ENCODE measurements at regions not wholly inside any gene's neighbourhood (a gene's known extent, or its start where the extent isn't known, plus 50 kb on each side); places are given as distances from the start of the nearest gene placed in this dataset.
"Not testable (repeated sequence)": the region's sequence is repeated elsewhere in the genome, so short reads cannot be mapped to it uniquely, and the experiment has no call there.

GRCh38 chr6:112960130-112960529 is 613.0 kb downstream of the RFPL4B start:
- not testable (repeated sequence) for H3K4me3 Mint-ChIP-seq; H3K27me3 Mint-ChIP-seq; H3K36me3 Mint-ChIP-seq (ENCODE audit: low read depth); H3K4me1 Mint-ChIP-seq (ENCODE audit: low read depth); DNase-seq; H3K27ac Mint-ChIP-seq
- peaks cover 13% of the 10 kb centered on the region for H3K9me3 Mint-ChIP-seq

- no peak overlapping the region for H3K27ac Mint-ChIP-seq
- no peaks in the 10 kb centered on the region for H3K4me1 Mint-ChIP-seq (ENCODE audit: low read depth)
- H3K27me3 Mint-ChIP-seq = no peaks in the 10 kb centered on the region
- H3K36me3 Mint-ChIP-seq (ENCODE audit: low read depth) = no peaks in the 10 kb centered on the region
- H3K4me3 Mint-ChIP-seq = no peak overlapping the region
- DNase-seq = no peak
- peaks cover 16% of the 10 kb centered on the region for H3K9me3 Mint-ChIP-seq
Observed at GRCh38 chr6:112967974-112968373, 620.8 kb downstream of the RFPL4B start.

- no peak overlapping the region for H3K27ac Mint-ChIP-seq
- H3K4me1 Mint-ChIP-seq (ENCODE audit: low read depth) = no peaks in the 10 kb centered on the region
- no peak overlapping the region for H3K4me3 Mint-ChIP-seq
- H3K36me3 Mint-ChIP-seq (ENCODE audit: low read depth) = no peaks in the 10 kb centered on the region
- DNase-seq = no peak
- no peaks in the 10 kb centered on the region for H3K27me3 Mint-ChIP-seq
- peaks cover 24% of the 10 kb centered on the region for H3K9me3 Mint-ChIP-seq
Observed at GRCh38 chr6:112971651-112972050, 624.5 kb downstream of the RFPL4B start.

GRCh38 chr6:112974931-112975330 is 627.8 kb downstream of the RFPL4B start:
- not testable (repeated sequence) for H3K27ac Mint-ChIP-seq; DNase-seq; H3K4me1 Mint-ChIP-seq (ENCODE audit: low read depth); H3K27me3 Mint-ChIP-seq; H3K36me3 Mint-ChIP-seq (ENCODE audit: low read depth); H3K4me3 Mint-ChIP-seq
- peaks cover 15% of the 10 kb centered on the region for H3K9me3 Mint-ChIP-seq

DNA sequence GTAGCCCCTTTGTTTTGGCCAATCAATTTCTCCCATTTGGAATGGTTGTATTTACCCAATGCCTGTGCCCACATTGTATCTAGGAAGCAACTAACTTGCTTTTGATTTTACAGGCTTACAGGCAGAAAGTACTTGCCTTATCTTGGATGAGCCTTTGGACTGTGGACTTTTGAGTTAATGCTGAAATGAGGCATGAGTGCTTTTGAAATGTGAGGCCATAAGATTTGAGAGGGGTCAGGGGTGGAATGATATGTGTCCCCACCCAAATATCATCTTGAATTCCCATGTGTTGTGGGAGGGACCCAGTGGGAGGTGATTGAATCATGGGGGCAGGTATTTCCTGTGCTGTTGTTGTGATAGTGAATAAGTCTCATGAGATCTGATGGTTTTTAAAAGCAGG is 629.4 kb downstream of the RFPL4B start:
- not testable (repeated sequence) for H3K4me1 Mint-ChIP-seq (ENCODE audit: low read depth); H3K4me3 Mint-ChIP-seq; H3K27me3 Mint-ChIP-seq; H3K36me3 Mint-ChIP-seq (ENCODE audit: low read depth); H3K27ac Mint-ChIP-seq; DNase-seq
- H3K9me3 Mint-ChIP-seq = peaks cover 13% of the 10 kb centered on the region

GRCh38 chr6:112979830-112980229 is 632.7 kb downstream of the RFPL4B start:
- Mint-ChIP-seq H3K27me3 (no peaks in the 10 kb centered on the region), H3K9me3 (peaks cover 6% of the 10 kb centered on the region), H3K36me3 (ENCODE audit: low read depth) (no peaks in the 10 kb centered on the region), H3K27ac (no peak overlapping the region), H3K4me1 (ENCODE audit: low read depth) (no peaks in the 10 kb centered on the region), H3K4me3 (no peak overlapping the region)
- DNase-seq = no peak

- Mint-ChIP-seq H3K9me3 (no peaks in the 10 kb centered on the region), H3K27me3 (no peaks in the 10 kb centered on the region), H3K4me3 (no peak overlapping the region), H3K27ac (no peak overlapping the region), H3K36me3 (ENCODE audit: low read depth) (no peaks in the 10 kb centered on the region), H3K4me1 (ENCODE audit: low read depth) (no peaks in the 10 kb centered on the region)
- no peak for DNase-seq
Observed at GRCh38 chr6:112980676-112981075, 633.5 kb downstream of the RFPL4B start.

DNA sequence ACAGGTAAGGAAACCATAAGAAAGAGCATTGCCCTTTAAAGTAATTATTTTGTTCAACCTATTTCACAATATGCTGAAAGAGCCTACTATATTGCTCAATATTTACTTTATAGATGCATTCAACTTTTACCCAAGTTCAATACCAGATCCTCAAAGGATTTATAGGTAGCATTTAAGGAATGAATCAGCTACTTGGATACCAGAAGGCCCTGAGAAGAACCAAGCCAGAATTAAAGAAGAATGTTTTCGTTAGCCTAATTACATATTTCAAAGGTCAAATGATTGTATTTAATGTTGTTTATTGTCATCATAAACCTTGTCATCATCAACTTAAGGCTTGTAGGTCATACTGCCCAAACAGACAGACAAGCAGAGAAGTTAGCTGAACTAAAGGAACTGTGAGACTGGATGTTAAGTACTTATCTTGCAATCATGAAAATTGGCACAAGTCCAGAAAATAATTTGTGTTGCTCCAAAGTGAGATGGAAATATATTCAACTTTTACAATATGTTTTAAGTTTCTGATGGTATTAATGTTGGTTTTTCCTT is 636.7 kb downstream of the RFPL4B start:
- no peaks in the 10 kb centered on the region for H3K9me3 Mint-ChIP-seq
- DNase-seq = no peak
- no peaks in the 10 kb centered on the region for H3K36me3 Mint-ChIP-seq (ENCODE audit: low read depth)
- no peak overlapping the region for H3K4me3 Mint-ChIP-seq
- H3K27ac Mint-ChIP-seq = no peak overlapping the region
- H3K4me1 Mint-ChIP-seq (ENCODE audit: low read depth) = no peaks in the 10 kb centered on the region
- H3K27me3 Mint-ChIP-seq = no peaks in the 10 kb centered on the region

DNA sequence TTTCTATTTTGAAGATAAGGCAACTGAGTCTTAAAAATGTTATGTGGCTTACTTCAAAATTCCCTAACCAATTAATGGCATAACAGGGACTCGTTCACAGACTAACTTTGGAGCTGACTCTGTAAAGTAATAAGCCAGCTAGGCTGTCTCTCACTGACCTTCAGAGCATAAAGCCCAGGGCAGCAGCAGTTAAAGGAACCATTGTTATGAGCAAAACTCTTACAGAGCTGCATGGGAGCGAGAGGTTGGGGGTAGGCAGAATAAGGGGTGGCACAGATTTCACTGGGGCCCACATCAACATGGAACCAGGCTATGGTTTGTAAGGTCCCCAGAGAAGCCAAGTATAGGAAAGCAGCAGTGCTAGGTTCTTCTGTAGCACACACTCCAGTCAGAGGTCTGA is 637.8 kb downstream of the RFPL4B start:
- no peak overlapping the region for H3K4me3 Mint-ChIP-seq

DNA sequence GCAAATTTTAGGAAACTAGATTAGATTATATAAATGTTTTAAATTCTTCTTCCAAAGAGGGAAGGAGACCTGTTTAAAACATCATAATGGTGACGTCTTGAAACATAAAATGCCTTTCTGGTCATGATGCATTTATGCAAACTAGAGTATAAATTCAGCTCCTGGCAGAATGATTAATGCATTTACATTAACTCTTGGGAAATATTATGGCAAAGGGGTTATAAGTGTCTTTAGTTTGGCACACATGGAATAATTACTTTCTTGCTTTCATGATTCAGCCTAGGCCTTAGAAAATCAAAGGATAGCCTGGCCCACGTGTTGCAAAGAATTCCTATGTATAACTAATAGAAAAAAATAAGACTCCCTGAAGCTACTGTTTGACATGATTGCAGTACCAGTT is 639.2 kb downstream of the RFPL4B start:
- H3K36me3 Mint-ChIP-seq (ENCODE audit: low read depth) = no peaks in the 10 kb centered on the region
- no peaks in the 10 kb centered on the region for H3K27me3 Mint-ChIP-seq
- H3K4me1 Mint-ChIP-seq (ENCODE audit: low read depth) = no peaks in the 10 kb centered on the region
- peaks cover 6% of the 10 kb centered on the region for H3K9me3 Mint-ChIP-seq
- H3K27ac Mint-ChIP-seq = no peak overlapping the region
- no peak overlapping the region for H3K4me3 Mint-ChIP-seq
- DNase-seq = no peak

More for the DNA sequence above, 637.8 kb downstream of the RFPL4B start:
- H3K27ac Mint-ChIP-seq = no peak overlapping the region
- DNase-seq = no peak
- no peaks in the 10 kb centered on the region for H3K4me1 Mint-ChIP-seq (ENCODE audit: low read depth)
- H3K9me3 Mint-ChIP-seq = no peaks in the 10 kb centered on the region
- no peaks in the 10 kb centered on the region for H3K27me3 Mint-ChIP-seq
- no peaks in the 10 kb centered on the region for H3K36me3 Mint-ChIP-seq (ENCODE audit: low read depth)

DNA sequence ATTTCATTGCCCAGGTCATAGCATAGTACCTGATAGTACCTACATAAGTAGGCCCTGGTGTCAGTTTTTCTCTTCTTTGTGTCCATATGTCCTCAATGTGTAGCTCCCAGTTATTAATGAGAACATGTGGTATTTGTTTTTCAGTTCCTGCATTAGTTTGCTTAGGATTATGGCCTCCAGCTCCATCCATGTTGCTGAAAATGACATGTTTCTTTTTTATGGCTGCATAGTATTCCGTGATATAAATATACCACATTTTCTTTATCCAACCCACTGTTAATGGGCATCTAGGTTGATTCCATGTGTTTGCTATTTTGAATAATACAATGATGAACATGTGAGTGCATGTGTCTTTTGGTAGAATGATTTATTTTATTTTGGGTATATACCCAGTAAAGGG is 641.6 kb downstream of the RFPL4B start:
- Mint-ChIP-seq H3K9me3 (peaks cover 6% of the 10 kb centered on the region), H3K36me3 (ENCODE audit: low read depth) (no peaks in the 10 kb centered on the region), H3K4me1 (ENCODE audit: low read depth) (no peaks in the 10 kb centered on the region), H3K27me3 (no peaks in the 10 kb centered on the region), H3K27ac (no peak overlapping the region), H3K4me3 (no peak overlapping the region)
- no peak for DNase-seq

DNA sequence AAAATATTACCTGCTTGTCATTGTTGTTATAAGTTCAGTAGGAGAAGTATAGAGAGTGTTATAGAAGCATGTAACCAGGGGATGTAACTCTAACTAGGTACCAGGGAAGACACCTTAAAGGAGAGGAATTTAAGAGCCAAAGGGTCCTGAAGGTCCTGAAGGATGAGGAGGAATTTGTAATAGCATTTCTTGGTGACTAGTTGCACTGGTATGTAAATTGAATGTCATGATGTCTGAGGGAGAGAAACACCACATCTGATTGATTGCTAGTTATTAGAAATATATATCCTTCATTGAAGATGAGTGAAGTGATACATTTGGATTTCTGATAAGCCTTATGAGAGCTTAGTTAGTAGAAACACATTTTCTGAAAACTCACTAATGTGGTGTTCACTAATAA is 643.8 kb downstream of the RFPL4B start:
- H3K27ac Mint-ChIP-seq = no peak overlapping the region
- no peaks in the 10 kb centered on the region for H3K4me1 Mint-ChIP-seq (ENCODE audit: low read depth)
- no peaks in the 10 kb centered on the region for H3K27me3 Mint-ChIP-seq
- H3K9me3 Mint-ChIP-seq = peaks cover 6% of the 10 kb centered on the region
- DNase-seq = no peak
- H3K4me3 Mint-ChIP-seq = no peak overlapping the region
- H3K36me3 Mint-ChIP-seq (ENCODE audit: low read depth) = no peaks in the 10 kb centered on the region

DNA sequence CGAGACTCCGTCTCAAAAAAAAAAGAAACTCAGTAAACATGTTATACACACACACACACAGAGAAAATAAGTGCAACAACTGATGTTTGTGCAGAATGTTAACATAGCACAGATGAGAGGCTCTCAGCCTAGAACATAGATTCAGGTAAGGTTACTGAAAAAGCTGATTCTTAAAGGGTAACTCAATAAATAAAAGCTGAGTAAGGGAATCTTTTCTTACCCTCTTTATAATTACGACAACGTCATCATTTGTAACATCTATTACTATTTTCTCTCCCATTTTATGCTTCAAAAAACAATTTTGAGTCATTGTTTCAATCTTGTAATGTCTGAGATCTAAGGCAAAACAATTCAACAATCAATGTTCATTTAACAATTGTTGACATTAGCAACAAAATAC is 644.8 kb downstream of the RFPL4B start:
- no peaks in the 10 kb centered on the region for H3K4me1 Mint-ChIP-seq (ENCODE audit: low read depth)

DNA sequence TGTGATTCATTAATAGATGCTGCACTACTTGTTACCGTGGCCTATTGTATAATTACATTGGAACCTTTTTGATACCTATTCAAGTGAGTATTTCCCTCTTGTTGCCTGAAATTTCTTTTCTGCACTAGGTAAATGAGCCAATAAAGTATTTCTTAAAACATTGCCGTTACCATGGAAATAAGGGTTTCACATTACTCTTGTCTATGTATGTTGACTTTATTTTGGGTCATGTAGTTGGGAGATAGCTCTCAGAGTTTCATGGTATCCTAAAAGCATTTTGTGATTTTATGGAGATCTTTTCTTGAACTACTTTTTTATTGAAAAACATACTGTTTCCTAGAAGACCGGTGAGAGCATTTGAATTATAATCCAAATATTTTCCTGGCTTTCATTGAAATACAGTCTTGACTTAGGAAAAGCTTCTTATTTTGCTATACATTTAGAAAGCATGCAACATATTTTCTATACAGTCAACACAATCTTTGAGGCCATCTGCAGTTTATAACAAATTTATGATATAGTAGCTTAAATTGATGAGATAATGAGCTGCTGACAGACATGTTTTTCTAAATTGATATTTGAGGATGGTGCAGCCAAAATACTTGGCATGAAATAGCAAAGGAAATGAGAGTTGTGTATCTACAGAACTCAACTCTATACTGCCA is 650.4 kb downstream of the RFPL4B start:
- DNase-seq = no peak
- H3K4me3 Mint-ChIP-seq = no peak overlapping the region

More for the DNA sequence above, 644.8 kb downstream of the RFPL4B start:
- Mint-ChIP-seq H3K27ac (no peak overlapping the region), H3K4me3 (no peak overlapping the region), H3K9me3 (peaks cover 6% of the 10 kb centered on the region), H3K27me3 (no peaks in the 10 kb centered on the region), H3K36me3 (ENCODE audit: low read depth) (no peaks in the 10 kb centered on the region)
- no peak for DNase-seq

GRCh38 chr6:113004054-113004453 is 656.9 kb downstream of the RFPL4B start:
- Mint-ChIP-seq H3K27ac (no peak overlapping the region), H3K27me3 (no peaks in the 10 kb centered on the region), H3K9me3 (no peaks in the 10 kb centered on the region), H3K36me3 (ENCODE audit: low read depth) (no peaks in the 10 kb centered on the region), H3K4me3 (no peak overlapping the region), H3K4me1 (ENCODE audit: low read depth) (no peaks in the 10 kb centered on the region)
- DNase-seq = no peak

More for the DNA sequence above, 650.4 kb downstream of the RFPL4B start:
- Mint-ChIP-seq H3K4me1 (ENCODE audit: low read depth) (no peaks in the 10 kb centered on the region), H3K9me3 (no peaks in the 10 kb centered on the region), H3K27me3 (no peaks in the 10 kb centered on the region), H3K27ac (no peak overlapping the region), H3K36me3 (ENCODE audit: low read depth) (no peaks in the 10 kb centered on the region)
